Globus pallidus (tissue), 1 donor: ENCODE measurements at regions not wholly inside any gene's neighbourhood (a gene's known extent, or its start where the extent isn't known, plus 50 kb on each side); places are given as distances from the start of the nearest gene placed in this dataset.
A peak's percentile ranks its signal among the peaks of the same experiment; 100 is the strongest.

Experiments
- DNase-seq: peaks from one replicate; pipeline ENCODE4 v3.0.0-alpha.2; 2015; ENCODE audit warnings: low spot score

GRCh38 chr16:5649762-5650743 is 552.5 kb upstream of the EEF2KMT start:
- DNase-seq: no peak

DNA sequence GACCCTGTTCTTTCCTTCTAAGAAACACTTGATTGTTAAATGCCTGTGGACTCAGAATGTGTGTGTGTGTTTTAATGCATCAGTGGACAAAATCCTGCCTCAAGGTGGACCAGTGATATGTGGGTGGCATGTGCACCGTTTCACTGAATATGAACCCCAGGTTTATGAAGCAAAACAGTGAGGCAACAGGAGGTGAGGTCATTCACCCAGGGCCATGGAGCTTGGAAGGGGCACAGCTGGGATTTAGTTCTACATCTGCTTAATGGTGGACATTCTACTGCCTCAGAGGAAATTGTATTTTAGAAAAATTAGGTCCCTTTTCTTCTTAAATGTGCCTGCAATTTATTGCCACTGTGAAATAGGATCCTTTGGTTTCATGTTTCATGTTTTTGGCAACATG is 549.5 kb upstream of the EEF2KMT start:
- no peak for DNase-seq

DNA sequence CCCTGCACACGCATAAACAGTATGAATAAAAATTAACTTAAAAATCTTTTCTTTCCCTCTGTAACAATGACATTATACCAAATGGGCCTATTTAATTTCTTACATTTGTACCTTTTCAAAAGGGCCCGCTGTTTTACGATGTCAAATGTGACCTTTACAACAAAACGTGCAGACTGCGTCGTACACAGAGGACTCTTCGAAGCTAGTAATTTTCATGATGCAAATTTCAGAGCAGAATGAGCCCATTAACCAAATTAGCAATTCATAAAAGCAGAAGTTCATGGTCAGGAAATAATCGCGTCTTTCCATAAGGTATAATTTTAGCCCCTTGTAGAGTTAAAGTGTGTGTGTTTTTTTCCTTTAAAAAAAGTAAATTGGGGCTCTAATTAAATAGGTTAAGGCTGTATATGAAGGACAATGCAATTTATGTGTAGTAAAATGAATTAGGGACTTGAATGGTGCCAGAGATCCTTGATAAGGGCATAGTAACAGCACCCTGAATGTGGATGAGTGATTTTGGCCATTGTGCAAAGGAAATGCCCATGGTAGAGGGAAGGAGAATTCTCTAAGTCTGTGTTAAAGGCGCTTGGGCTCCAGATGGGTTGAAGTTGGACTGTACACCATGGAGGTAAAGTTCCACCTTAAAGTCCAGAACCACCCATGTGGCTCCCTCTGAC is 546.4 kb upstream of the EEF2KMT start:
- DNase-seq: no peak

GRCh38 chr16:5642436-5642835 is 544.8 kb upstream of the EEF2KMT start:
- DNase-seq: no peak

DNA sequence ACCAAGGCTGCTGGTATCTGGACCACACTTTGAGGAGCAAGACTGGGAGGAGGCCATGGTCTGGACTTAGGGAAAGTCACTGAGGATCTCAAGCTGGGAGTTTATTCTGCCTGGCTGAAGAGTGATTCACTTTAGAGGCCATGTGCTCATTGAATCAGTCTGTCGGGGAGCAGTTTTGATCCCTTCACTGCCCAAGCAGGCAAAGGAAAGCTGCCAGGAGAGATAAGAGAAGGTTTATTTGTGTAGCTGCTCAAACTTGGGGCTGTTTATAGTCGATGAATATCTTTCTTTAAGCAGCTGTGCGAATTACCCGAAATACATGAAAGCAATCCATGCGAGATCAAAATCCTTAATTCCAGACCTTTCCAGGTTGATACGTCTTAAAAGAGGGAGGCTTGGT is 544.4 kb upstream of the EEF2KMT start:
- no peak for DNase-seq

DNA sequence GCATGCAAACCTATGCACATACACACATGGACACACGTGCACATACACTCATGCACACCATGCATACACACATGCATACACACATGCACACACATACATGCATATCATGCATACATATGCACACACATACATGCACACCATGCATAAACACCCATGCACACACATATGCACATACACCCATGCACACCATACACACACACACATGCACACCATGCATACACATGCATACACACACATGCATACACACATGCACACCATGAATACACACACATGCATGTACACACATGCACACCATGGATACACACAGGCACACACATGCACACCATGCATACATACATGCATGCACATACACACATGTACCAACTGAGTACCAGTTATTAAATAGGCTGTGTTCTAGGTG is 543.3 kb upstream of the EEF2KMT start:
- no peak for DNase-seq

DNA sequence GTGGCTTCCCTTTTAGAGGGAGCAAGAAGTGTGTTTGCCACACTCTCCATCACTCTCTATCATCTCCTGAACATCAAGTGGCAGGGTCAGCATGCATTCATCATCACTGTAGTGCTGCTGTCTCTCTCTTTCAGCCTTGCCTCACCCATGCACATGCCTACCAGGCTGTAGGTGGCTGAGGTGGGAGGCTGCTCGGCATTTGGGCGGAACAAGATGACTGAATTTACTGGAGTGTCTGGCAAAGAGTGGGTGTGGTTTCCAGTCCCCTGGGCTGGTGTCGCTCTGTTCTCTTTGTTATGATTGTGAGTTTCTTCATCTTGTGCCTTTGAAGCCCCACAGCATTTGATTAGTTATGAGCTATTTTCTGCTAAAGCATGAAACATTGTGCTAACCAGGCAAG is 541.9 kb upstream of the EEF2KMT start:
- DNase-seq: no peak

DNA sequence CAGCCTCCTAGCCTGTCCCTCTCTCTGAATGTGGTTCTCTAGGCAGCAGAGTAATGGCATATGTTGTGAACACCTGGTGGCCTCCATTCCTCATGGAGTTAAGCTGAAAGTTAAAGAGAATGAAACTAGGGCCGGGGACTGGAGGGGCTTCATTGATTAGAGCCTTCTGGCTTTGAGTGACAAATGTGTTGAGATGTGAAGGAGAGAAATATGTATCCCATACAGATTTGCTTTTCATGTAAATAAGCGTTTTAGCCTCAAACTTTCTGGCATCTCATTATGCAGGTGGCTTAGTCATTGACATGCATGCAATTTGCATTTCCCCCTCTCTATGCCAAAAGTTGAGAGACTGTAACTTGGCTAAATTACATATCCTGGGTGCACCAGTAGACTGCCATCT is 537.7 kb upstream of the EEF2KMT start:
- DNase-seq: no peak

DNA sequence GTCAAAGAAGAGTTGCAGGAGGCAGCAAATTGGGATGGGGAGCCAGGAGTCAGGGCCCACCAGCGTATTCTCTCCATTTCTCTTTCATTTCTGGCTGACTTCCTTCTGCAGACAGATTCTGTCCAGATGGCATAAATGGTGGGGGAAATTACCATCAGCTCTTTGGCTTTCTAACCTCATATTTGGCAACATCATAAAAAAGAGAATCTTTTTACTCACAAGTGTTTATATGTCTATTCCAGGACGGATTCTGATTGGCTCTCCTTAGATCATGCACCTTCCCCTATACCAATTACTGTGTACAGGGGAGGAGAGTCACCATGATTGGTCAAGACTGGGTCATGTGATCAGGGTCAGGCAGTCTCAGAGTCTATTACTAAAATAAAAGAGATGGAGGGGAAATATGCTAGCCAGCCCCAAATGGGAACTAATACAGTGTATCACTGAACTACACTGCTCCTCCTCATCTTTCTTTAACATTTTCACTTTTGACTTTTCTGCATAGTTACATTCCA is 537.1 kb upstream of the EEF2KMT start:
- no peak for DNase-seq

DNA sequence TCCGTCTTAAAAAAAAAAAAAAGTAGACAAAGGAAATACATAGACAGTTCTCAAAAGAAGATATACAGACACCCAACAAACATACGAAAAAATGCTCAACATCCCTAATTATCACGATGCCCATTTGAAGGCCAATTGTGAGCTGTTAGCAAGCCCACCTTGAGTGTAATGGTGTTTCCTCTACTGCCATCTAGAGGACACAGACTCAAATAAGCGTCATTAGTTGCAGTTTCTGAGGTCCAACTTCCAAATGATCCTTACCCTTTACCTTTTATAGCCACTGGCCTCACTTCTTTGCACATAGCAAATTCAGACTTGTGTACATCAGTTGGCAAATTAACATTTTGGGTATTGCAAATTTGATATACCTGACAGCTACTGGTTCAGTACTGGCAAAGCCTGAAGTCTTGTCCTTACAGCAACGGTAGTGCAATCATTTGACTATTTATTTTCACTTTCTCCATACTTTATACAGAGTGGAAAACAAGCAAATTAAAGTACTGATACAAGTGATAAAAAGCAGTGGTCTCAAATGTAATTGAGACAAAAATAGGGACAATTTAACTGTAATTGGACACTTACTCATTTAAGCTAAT is 536.3 kb upstream of the EEF2KMT start:
- DNase-seq: no peak

- no peak for DNase-seq
Observed at GRCh38 chr16:5622234-5622884, 524.8 kb upstream of the EEF2KMT start.

- DNase-seq: no peak
Observed at GRCh38 chr16:5621826-5622225, 524.2 kb upstream of the EEF2KMT start.

- DNase-seq: no peak
Observed at GRCh38 chr16:5619304-5619703, 521.7 kb upstream of the EEF2KMT start.

- no peak for DNase-seq
Observed at GRCh38 chr16:5616841-5617240, 519.2 kb upstream of the EEF2KMT start.

GRCh38 chr16:5615868-5616642 is 518.5 kb upstream of the EEF2KMT start:
- peak; percentile 41 for DNase-seq

DNA sequence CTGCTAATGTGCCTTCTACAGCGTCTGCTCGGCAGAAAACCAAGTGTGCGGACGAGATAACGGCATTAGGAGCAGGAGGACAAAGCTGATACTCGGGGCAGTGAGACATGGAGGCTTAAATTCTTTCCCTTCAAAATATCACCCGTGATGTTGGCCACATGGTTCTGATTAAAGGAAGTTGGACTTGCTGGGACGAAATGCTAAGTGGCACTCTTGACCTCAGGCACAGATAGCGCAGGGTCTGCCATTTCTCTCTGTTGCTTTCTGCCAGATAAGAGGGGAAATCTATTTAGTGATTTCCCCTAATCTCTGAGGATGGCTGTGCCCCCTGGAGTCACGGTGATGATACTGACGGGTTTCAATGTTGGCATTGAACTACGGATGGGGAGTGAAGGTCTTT is 509.6 kb upstream of the EEF2KMT start:
- DNase-seq: no peak

- no peak for DNase-seq
Observed at GRCh38 chr16:5605404-5605803, 507.8 kb upstream of the EEF2KMT start.

DNA sequence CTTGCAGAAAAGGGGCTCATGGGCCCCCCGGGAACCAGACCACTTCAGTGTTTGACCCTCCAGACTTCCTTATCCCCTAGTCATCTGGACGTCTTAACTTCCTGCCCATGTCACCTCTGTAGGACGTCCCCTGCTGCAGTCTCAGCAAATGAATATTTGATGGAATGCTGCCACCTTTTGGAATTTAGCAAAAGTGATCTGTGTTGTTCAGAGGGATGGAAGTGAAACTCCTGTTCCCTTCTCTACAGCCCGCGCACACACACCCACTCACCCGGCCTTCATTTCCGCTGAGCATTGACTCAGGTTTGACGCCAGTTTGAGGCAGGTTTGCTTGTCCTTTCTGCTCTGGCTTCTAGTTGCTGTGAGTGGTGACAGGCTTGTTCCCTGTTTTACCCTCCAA is 507.2 kb upstream of the EEF2KMT start:
- peak; percentile 5 for DNase-seq

DNA sequence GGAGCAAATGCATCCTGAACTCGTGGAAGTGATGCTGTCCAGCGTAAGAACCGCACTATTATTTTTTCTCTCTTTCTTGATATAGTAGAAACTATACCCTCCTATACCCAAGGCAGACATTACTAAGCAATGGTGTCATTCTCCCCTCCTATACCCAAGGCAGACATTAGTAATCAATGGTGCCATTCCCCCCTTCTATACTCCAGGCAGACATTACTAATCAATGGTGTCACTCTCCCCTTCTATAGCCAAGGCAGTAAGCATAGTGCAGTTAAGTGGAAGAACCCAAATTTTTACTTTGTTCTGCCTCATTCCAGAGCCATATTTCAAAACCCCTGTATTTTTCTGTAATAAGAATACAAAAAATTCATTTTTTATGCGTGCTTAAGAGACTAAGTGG is 506.2 kb upstream of the EEF2KMT start:
- DNase-seq: no peak

- no peak for DNase-seq
Observed at GRCh38 chr16:5601957-5602356, 504.4 kb upstream of the EEF2KMT start.

- no peak for DNase-seq
Observed at GRCh38 chr16:5598793-5599192, 501.2 kb upstream of the EEF2KMT start.
